HepG2 (cell line): ENCODE measurements at regions not wholly inside any gene's neighbourhood (a gene's known extent, or its start where the extent isn't known, plus 50 kb on each side); places are given as distances from the start of the nearest gene placed in this dataset.

Experiments used
- AGO2 ChIP-seq: fragments of 200-400 bp; formaldehyde crosslinking; optimal IDR thresholded peaks from 2 replicates; pipeline ENCODE3; 2017; ENCODE audit warnings: mild to moderate bottlenecking, low read depth, low read length, moderate library complexity
- E2F1 ChIP-seq: sonication (generic); formaldehyde crosslinking; IDR thresholded peaks from 2 replicates; pipeline ENCODE4 v1.5.0; 2020; ENCODE audit warnings: missing genetic modification reagents
- HNRNPLL ChIP-seq: fragments of 200-400 bp; formaldehyde crosslinking; IDR thresholded peaks from 2 replicates; pipeline ENCODE4 v1.6.1; 2017; ENCODE audit warnings: mild to moderate bottlenecking, low read depth, low read length; ENCODE audit not compliant: poor library complexity, severe bottlenecking
- HOXA7 ChIP-seq: sonication (generic); formaldehyde crosslinking; IDR thresholded peaks from 2 replicates; pipeline ENCODE4 v1.8.1; 2022; ENCODE audit warnings: mild to moderate bottlenecking, missing genetic modification reagents, moderate library complexity
- MBNL3 ChIP-seq: fragments of 250-450 bp; sonication (Bioruptor Pico); conservative IDR thresholded peaks from 2 replicates; pipeline ENCODE4 v1.8.0; 2022; ENCODE audit warnings: mild to moderate bottlenecking, inconsistent platforms
- MTA1 ChIP-seq: sonication (generic); formaldehyde crosslinking; IDR thresholded peaks from 2 replicates; pipeline ENCODE4 v1.4.0; 2020; ENCODE audit warnings: missing genetic modification reagents, mild to moderate bottlenecking, borderline replicate concordance
- MXI1 ChIP-seq: IDR thresholded peaks from 3 replicates; pipeline ENCODE4 v1.6.1; 2012; ENCODE audit warnings: low read depth, low read length, inconsistent platforms, borderline replicate concordance
- NONO ChIP-seq, 2 experiments: fragments of 450-650 bp in 1 of 2; sonication (generic) in 1 of 2; formaldehyde crosslinking in 1 of 2; IDR thresholded peaks in 1 of 2; conservative IDR thresholded peaks in 1 of 2; 2 replicates each; pipeline versions ENCODE4 v1.6.1 to v1.8.0; 2017 to 2022; ENCODE audit warnings: mild to moderate bottlenecking in 1 of 2, missing genetic modification reagents in 1 of 2, moderate library complexity in 1 of 2
- PAF1 ChIP-seq: IDR thresholded peaks from 2 replicates; pipeline ENCODE4 v1.6.1; 2016; ENCODE audit warnings: missing genetic modification reagents, missing compliant biosample characterization
- PHF21A ChIP-seq: sonication (generic); formaldehyde crosslinking; IDR thresholded peaks from 2 replicates; pipeline ENCODE4 v1.5.0; 2020; ENCODE audit warnings: mild to moderate bottlenecking, missing genetic modification reagents
- SALL1 ChIP-seq: sonication (generic); formaldehyde crosslinking; IDR thresholded peaks from 2 replicates; pipeline ENCODE4 v1.8.0; 2022; ENCODE audit warnings: mild to moderate bottlenecking, missing genetic modification reagents
- TCF7L2 ChIP-seq: IDR thresholded peaks from 2 replicates; pipeline ENCODE4 v1.6.1; 2011; ENCODE audit warnings: mild to moderate bottlenecking, low read depth, low read length, moderate library complexity
- ZNF280B ChIP-seq: sonication (generic); formaldehyde crosslinking; IDR thresholded peaks from 2 replicates; pipeline ENCODE4 v1.5.0; 2020; ENCODE audit warnings: missing genetic modification reagents, mild to moderate bottlenecking, borderline replicate concordance
- ZNF292 ChIP-seq: sonication (generic); formaldehyde crosslinking; IDR thresholded peaks from 2 replicates; pipeline ENCODE4 v1.8.1; 2022; ENCODE audit warnings: mild to moderate bottlenecking, low read depth, missing genetic modification reagents, borderline replicate concordance
- ZNF335 ChIP-seq: sonication (generic); formaldehyde crosslinking; IDR thresholded peaks from 2 replicates; pipeline ENCODE4 v1.4.0; 2020; ENCODE audit warnings: missing genetic modification reagents
- ZNF484 ChIP-seq: sonication (generic); formaldehyde crosslinking; IDR thresholded peaks from 2 replicates; pipeline ENCODE4 v1.5.1; 2020; ENCODE audit warnings: mild to moderate bottlenecking, low read depth, missing genetic modification reagents, borderline replicate concordance
- ZNF512 ChIP-seq: sonication (generic); formaldehyde crosslinking; IDR thresholded peaks from 2 replicates; pipeline ENCODE4 v1.4.0; 2020; ENCODE audit warnings: mild to moderate bottlenecking, missing genetic modification reagents
- ZNF740 ChIP-seq: sonication (generic); formaldehyde crosslinking; IDR thresholded peaks from 2 replicates; pipeline ENCODE4 v1.4.0; 2020; ENCODE audit warnings: missing genetic modification reagents
- ZNF850 ChIP-seq: sonication (generic); formaldehyde crosslinking; conservative IDR thresholded peaks from 2 replicates; pipeline ENCODE4 v1.9.0; 2021; ENCODE audit warnings: mild to moderate bottlenecking, missing genetic modification reagents
- ZSCAN12 ChIP-seq: sonication (generic); formaldehyde crosslinking; IDR thresholded peaks from 2 replicates; pipeline ENCODE4 v1.9.0; 2021; ENCODE audit warnings: mild to moderate bottlenecking, missing genetic modification reagents
- ZXDC ChIP-seq: sonication (generic); formaldehyde crosslinking; IDR thresholded peaks from 2 replicates; pipeline ENCODE4 v1.5.0; 2020; ENCODE audit warnings: mild to moderate bottlenecking, missing genetic modification reagents

- TF ChIP-seq ZXDC (CRISPR knock-in tag) (no peak), ZNF484 (no peak), MXI1 (peak; percentile 53; the same call in 2 of the 3 replicates), NONO (IDR thresholded peaks at IDR 0.05) (no peak), NONO (CRISPR knock-in tag; conservative IDR thresholded peaks at IDR 0.05) (peak; percentile 97), ZNF292 (CRISPR knock-in tag) (peak; percentile 98), ZNF850 (CRISPR knock-in tag) (0 out of 2 replicates have a peak, but pooled peaks have one; percentile 36), ZNF512 (CRISPR knock-in tag) (no peak), ZNF740 (CRISPR knock-in tag) (0 out of 2 replicates have a peak, but pooled peaks have one; percentile 45), ZSCAN12 (CRISPR knock-in tag) (no peak), MBNL3 (CRISPR knock-in tag) (no peak), PAF1 (CRISPR knock-in tag) (no peak), MTA1 (peak; percentile 97; the same call in 1 of the 2 replicates), E2F1 (CRISPR knock-in tag) (0 out of 2 replicates have a peak, but pooled peaks have one; percentile 67), TCF7L2 (no peak), HNRNPLL (peak; percentile 21), ZNF335 (CRISPR knock-in tag) (peak; percentile 84; the same call in 1 of the 2 replicates), SALL1 (CRISPR knock-in tag) (peak; percentile 99), HOXA7 (peak; percentile 75; the same call in 1 of the 2 replicates), PHF21A (CRISPR knock-in tag) (peak; percentile 94), ZNF280B (CRISPR knock-in tag) (peak; percentile 47; the same call in 1 of the 2 replicates), AGO2 (no peak)
These were observed 199.5 kb upstream of the NFE2L3 start (continued) for GRCh38 chr7:25952261-25953057.
